Hematopoietic multipotent progenitor cell treated with erythropoietin and hydrocortisone succinate and interleukin-3 and kit ligand, for 4 days (in vitro differentiated cells): ENCODE measurements at regions not wholly inside any gene's neighbourhood (a gene's known extent, or its start where the extent isn't known, plus 50 kb on each side); places are given as distances from the start of the nearest gene placed in this dataset.
"Not testable (repeated sequence)": the region's sequence is repeated elsewhere in the genome, so short reads cannot be mapped to it uniquely, and the experiment has no call there.

Experiments used
- DNase-seq: peaks from one replicate; pipeline ENCODE4 v3.0.0-alpha.2; 2015

DNA sequence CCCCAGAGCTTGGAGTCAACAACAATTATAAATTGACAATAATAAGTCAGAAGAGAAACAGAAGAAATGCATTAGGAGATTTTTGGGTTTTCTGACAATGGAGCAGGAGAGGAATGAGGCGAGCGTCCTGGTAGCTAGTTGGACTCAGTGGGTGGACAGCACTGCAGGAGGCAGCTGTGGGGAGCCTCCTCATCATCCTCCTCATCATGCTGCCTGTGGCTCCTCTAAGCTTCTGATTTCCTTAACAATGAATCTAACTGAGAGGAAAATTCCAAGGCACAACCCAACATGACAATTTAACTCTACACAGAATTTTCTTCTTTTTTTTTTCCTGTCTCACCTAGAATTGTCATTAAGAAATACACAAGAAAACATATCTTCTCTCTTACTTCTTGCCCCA is 357.1 kb upstream of the NOCT start:
- no peak for DNase-seq

DNA sequence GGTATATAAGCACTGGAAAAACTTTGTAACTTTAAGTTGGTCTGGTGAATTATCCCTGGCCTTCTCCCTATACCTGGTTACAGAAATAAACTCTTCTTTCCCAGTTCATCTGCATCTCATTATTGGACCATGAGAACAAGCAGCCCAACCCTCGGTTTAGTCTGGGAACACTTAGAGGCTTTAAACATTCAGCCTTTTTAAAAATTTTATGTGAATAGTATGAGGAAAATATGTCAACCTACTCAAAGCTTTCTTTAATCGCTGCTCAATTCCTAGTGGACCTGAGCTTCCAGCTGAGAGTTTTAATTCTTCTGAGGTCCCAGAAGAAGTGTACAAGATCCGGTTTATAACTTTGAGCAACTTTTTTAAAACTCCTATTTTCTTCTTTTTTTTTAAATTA is 358.6 kb upstream of the NOCT start:
- DNase-seq = no peak

DNA sequence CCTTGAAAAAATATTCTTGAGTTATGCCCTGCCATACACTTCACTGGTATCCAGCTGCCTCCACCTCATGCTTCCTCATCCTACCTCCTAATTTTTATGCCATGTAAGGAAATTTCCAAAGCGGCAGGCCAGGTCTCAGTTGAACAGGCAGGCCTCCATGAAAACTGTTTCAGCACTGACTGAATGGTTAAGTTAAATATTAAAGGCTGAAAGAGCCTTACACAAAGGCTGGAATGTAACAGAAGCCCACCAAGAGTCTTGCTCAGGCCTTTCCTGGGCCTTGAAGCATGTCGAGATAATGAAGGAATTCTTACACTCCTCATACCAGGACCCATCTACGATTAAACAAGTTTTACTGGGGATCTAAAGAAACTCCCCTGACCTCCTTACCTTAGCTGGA is 359.6 kb upstream of the NOCT start:
- no peak for DNase-seq

DNA sequence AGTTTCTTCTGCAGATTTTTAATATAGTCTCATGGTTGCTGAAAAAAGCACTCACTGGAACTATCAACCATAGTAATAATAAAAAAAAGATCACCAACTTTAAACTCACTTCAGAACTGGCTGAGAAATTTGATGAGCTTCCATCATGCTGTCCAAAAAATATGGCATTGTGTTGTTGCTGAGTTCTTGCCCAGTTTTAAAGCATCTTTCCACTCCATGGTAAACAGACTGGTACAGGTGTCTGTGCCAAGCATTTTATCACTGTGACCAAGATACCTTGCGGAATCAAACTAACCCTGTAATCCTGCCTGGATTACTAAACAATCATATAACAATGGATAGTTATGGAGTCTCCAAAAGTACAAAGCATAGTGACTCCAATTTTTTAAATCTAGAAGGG is 360.3 kb upstream of the NOCT start:
- DNase-seq = no peak

DNA sequence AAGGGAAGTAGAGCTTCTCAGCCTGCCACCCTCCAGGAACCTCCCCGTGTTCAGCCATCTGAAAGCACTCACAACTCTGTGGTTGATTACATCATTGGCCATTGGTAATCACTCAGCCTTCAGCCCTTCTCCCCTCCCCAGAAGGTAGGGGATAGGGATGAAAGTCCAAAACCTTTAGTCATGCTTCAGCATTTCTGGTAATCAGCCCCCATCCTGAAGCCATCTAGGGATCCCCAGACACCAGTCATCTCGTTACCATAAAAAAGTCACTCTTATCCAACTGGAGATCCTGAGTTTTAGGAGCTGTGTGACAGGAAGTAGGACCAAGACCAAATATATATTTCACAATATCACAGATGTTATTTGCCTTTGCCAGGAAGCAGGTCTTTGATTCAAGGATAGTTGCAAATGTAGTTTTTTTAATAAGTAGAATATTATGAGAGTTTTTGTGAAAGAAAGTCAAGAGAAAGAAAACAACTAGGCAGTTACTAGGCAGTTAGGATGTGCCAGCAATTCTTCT is 364.6 kb upstream of the NOCT start:
- peak; percentile 41 for DNase-seq

DNA sequence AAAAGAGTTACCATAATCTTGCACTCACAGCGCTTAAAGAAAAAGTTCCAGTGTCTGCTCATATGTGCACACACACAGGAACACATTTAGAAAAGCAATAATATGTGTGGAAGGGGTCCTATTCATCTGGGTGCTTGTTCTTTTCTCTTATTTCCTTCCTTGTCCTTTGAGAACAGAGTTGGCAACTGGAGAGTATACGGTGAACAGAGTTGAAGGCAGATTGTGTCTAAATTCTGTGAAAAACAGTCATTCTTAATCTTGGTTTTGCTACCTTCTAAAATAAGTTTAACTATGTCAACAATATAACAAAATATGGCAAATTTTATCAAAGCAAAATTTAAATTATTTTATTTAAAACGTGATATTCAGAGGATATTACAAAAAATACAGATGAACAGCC is 365.1 kb upstream of the NOCT start:
- DNase-seq = no peak

DNA sequence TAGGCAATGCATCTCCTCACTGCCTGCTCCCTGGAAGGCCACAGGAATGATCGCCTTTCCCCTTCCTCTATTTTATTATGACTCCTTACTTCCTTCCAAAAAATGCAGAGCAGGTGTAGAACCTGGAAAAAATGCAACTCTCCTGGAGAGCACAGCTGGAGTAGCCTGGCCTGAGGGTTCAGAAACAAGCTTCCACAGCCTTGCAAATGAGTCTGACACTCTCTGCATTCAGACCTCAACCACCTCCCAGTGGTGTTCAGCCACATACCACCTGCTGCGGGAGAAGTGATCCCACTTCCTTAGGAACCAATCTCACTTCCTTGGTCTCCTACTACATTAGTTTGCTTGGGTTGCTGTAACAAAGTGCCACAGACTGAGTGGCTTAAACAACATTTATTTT is 368.1 kb upstream of the NOCT start:
- DNase-seq = no peak

DNA sequence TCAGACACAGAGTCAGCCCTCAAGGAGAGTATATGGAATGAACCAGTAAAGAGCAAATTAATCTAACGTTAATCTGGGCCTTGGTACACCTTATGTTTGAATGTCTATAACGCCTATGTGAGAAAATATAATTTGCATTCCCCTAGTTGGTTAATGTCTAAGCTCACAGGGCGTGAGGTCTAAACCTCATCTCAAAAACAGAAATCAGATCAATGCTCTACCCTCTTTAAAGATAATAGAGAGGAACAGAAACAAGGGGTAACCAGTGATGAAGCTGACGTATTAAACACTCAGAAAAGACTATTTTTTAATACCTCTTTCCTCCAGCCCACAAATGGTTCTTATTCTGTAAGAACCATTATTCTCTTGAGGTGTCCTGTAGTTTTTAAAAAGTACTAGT is 369.2 kb upstream of the NOCT start:
- no peak for DNase-seq

DNA sequence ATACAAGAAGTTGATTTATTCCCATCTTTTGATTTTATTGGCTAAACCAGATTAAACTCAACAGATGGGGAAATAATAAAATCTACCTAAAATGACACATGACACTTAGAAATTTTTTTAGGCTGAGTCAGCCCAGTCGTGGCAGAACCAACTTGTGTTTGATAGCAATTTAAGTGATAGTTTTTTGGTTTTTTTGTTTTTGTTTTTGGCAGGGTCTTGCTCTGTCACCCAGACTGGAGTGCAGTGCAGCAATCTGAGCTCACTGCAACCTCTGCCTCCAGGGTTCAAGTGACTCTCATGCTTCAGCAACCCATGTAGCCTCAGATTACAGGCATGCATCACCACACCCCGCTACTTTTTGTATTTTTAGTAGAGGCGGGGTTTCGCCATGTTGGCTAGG is 370.3 kb upstream of the NOCT start:
- no peak for DNase-seq

DNA sequence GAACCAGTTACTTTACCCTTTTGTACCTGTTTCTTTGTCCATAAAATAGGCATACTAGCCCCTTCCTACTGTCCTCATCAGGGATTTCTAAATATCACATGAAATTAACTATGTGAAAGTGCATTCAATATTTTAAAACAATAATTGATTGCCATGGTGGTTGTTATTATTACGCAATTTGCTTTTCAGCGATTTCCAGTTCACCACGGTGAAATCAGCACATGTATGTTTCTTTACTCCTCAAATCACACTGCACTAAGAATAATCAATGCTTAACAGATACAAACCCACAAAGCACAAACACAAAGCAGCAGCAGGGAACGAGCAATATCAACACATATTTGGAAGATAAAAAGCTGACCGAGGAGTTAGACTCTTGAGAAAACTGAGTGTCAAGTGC is 371.3 kb upstream of the NOCT start:
- no peak for DNase-seq

DNA sequence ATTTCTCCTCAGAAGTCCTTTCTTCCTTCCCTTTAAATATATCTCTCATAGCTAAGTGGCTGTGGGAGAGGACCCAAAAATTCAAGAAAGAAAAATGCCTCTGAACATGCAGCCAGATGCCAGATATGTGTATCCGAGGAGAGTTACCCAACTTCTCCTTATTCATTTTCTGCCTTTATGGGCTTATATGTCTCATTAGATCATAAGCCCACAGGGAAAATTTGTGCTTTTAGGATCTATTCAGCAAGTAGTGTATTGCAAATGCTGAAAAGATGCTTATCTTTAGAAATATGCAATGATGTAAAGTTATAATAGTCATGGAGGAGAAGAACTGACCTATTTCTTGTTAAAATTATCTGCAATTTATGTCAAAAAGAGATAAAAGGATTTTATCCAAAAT is 371.8 kb upstream of the NOCT start:
- DNase-seq = no peak

DNA sequence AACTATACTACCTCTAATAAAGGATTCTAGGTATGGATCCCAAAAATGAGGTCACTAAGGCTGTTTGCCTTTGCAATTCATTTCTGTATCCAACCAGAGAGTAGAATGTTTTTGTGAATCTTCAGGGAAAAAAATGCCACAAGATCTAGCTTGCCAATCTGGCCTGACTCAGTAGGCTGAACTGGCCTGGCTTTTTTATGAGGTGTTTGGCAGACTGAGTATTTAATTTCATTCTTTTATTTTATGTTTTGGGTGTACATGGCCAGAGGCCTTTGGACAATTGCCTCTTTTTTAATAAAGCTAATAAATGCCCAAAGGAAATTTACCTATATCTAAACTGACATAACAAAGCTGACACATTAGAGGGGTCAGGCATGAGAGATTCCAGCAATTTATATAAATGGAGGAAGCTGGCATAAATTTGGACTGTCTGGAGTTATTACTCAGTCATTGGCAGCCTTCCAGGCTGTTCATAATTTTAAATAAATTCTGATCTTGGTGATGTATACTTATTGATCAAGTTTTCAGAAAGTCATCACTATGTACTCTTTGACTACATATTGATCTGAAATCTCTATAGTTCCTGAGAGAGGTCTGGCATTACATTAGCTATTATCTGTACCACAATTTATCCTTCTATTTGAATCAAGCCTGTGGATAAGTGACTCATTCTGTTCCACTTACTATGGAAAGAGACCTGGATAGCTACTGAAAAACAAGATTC is 376.4 kb upstream of the NOCT start:
- DNase-seq = no peak

DNA sequence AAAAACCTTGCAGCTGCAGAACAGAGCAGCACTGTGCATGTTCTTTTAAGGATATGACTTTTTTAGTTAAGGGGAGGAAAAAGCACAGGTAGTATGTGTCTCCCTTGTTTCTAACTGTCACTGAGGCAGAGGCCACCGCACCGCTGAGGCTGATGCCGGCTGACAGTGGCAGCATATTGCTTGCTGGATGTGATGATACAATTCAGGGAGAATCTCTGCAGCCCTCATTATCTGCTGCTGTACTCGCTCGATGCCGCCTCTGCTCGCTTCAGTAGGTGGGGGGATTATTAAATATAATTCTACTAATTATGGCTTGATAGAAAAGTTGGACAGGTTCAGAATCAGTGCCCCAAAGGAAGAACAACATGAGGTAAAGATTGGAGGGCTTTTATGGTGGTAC is 378.8 kb upstream of the NOCT start:
- DNase-seq = no peak

DNA sequence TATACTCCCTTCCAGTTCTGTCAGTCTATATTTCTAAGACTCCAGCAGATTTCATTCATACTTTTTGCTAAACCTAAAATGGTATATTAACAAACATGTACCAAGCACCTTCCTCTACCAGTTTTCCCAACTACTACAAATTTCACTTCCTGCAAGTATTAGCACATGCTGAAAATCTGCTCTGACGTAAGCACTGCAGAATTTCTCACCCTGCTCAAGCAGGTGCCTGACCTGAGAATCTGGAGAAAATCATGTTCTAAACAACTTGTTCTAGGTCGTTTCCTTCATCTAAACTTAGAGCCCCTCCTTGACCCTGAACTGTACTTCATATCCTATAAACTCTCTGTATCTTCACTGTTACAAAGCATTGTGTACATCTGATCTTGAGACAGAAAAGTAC is 380.7 kb upstream of the NOCT start:
- no peak for DNase-seq

DNA sequence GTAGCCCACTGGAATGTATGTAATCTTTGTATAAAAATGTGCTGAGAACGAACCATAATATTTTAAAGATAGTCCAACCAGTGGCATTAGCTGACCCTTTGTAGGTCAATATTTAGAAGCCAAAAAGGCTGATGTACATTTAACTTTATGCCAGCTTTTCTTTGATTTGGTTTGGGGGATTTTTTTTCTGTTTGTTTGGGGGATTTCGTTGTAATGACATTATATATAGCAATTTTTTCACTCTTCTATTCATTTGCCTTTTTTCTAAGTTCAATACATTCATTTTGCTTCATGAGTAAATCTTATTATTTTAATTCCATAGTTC is 382.0 kb upstream of the NOCT start:
- no peak for DNase-seq

DNA sequence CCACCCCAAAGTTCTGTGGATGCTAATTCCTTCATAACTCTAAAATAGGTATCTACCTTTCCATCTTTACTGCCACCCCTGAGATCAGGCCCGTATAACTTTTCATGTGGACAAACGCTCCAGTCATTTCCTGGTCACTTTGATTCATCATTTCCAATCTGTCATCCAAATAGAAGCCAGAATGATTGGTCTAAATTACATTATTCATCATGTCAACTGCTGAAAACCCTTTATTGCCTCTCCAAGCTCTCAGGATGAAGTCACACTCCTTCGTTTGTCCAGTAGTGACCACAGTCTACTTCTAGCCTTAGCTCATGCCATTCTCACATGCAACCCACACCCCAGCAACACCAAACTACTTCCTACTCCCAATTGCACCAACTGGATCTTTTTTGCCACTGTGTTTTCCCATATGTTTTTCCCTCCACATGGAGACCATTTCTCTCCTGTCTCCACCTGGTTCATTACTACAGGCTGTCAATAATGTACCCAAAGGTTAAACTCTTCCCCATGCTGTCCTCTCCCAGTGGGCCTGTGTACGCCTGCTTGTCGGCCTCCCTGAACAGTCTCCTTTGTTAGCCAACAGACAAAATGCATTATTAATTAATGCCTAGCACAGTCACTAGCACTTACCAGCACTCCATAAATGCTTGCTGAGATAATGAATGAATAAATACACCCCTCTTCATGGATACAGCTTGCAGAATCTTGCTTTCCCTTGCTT is 382.6 kb upstream of the NOCT start:
- DNase-seq = no peak

DNA sequence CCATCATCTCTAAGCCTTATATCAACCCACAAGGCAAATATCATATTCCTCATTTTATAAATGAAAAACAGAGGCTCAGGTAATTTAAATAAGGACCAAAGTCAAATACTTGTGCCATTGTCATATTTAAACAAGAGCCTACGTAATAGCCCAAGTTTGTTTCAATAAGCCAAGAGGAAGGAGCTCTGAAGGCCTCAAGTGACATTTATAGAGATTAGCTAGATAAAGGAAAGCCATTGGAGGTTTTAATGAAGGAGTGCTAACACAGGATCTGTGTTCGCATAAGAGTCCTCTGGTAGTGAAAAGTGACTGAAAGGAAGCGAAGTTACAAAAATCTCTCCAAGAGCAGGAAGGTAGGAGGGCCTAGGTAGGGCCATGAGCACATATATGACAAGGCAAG is 384.9 kb upstream of the NOCT start:
- no peak for DNase-seq

DNA sequence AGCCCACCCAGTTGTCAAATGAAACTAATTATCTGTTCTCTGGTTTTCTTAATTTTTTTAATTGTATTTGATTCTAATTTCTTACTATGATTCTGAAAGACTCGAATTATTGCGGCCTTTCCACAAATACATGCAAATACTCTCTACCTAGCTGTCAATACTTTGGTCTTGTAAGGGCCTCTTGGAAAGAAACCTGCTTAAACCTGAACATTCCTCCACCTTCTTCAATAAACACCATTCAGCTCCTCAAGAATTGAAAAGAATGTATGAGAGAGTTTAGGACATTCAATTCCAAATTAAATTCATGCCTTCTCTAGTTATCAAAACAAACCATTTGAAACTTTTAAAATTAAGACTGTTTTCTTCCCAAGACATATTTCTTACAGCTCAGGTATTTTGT is 385.9 kb upstream of the NOCT start:
- DNase-seq = no peak

DNA sequence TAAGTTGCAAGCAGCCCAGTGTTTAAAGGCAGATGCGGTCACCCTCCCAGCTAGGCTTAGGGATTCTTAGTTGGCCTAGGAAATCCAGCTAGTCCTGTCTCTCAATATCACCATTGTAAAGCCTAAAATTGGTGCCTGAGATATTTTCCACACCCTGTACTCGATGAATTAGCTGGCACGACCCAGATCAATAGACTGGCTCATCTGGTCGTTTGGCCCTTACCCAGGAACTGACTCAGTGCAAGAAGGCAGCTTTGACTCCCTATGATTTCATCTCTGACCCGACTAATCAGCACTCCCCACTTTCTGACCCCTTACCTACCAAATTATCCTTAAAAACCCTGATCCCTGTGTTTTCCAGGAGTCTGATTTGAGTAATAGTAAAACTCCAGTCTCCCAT is 384.9 kb upstream of the SLC7A11 start:
- no peak for DNase-seq

DNA sequence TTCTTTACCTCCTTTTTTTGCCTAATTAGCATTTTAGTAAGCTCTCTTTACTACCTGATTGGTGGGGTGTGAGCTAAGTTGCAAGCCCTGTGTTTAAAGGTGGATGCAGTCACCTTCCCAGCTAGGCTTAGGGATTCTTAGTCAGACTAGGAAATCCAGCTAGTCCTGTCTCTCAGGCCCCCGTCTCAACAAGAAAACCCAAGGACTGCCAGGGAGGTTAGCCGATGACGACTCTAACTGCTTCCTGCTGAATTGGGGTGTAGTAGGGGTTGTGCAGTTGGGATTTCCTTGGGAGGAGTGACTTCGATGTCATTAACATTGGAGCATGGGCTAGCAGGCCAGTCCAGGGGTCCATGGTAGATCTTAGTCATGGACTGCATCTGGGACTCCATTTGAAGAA is 380.2 kb upstream of the SLC7A11 start:
- not testable (repeated sequence) for DNase-seq

DNA sequence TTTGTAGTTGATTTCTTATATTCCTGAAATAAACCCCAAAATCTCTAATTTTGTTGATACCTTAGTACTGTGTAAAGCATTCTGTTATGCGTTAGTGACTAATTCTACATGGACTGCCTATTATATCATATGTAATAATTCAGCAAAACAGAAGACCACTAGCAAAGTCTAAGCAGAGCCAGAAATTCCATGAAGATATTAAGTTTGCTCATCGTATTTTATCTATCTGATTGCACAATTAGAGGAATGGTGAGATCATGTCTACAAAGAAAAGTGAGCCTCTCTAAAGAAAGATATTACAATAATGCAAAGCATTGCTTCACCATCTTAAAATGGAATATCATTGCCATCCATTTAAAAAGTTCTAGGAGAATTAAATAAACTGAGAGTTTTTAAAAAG is 374.6 kb upstream of the SLC7A11 start:
- no peak for DNase-seq

DNA sequence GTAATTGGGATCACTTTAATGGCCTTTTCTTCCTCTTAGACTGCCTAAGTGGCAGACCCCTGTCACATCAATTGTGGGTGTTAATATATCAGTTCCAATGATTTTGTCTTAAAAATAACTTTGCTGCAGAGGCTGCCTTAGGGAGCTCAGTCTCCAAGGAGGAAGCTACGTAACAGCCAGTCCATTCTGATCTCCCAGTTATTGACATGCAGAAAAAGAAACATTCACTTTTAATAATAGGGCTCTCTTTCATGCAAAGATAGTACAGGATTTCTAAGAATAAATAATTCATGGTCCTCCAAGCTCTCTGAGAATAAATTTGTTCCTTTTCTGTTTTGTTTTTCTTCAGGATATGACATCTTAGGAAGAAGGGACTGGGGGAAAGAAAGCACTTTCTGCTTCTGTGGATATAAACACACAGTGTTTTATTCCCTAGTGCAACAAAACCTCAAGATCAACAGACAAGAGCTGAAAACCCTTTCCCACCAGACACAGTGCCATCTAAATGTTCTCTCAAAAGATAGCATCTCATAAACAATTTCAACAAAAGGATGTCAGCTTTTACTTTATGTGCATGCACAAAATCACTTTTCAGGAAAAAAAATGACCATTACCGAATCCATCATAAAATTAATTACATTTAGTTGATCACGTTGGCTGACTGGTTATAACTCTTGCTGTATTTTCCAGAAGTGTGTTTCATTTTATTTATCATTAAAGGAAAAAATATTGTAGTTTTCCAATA is 372.4 kb upstream of the SLC7A11 start:
- no peak for DNase-seq

DNA sequence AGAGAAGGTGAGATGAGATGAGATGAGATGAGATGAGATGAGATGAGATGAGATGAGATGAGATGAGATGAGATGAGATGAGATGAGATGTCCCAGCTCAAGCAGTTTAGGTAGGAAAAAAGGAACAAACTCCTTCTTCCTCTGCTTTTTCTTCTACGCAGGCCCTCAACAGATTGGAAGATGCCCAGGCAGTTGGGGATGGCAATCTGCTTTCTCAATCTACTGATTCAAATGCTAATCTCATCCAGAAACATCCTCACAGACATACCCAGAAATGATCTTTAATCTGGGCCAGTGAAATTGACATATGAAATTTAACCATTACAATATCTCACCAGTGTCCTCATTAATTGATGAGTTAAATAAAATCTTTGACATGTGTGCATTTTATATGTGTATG is 370.3 kb upstream of the SLC7A11 start:
- DNase-seq = no peak

DNA sequence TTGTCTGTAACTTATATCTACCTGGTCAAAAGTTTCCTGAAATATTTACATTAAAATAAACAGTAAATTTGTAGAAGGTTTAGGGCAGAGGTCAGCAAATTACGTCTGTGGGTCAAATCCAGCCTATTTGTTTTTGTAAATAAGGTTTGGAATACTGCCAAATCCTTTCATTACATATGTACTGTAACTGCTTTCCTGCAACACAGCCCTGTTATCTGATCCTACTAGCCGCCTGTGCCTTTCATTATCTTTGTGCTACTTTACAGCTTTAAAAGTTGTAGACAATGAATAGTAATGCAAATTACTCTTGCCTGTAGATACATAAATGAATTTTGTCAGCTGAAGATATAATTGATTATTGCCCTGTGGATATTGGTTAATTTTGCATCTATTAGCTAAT is 369.6 kb upstream of the SLC7A11 start:
- peak; percentile 2 for DNase-seq
